HepG2 (cell line): ENCODE measurements at regions not wholly inside any gene's neighbourhood (a gene's known extent, or its start where the extent isn't known, plus 50 kb on each side); places are given as distances from the start of the nearest gene placed in this dataset.

Experiments
- ATAC-seq: fragments of 200-7000 bp; cut with Tn5 transposase; 3 replicates; pipeline ENCODE4 v1.9.1; 2020; ENCODE audit warnings: mild to moderate bottlenecking, moderate library complexity
- BruUV-seq: library from RNA; stranded (reverse); fragments of 400-500 nt; replicated peaks from 2 replicates; lab custom pipeline; 2021; lab: Mats Ljungman, UMichigan
- CTCF ChIA-PET: fragments of 300-600 bp; formaldehyde crosslinking; extraction: SDS; loops from one replicate; lab custom pipeline; 2021; ENCODE audit warnings: low total read pairs, inconsistent platforms, low intra/inter-chr PET ratio; lab: Yijun Ruan, JAX
- POLR2A ChIA-PET: fragments of 350-600 bp; sonication (Branson Sonifier 250); formaldehyde crosslinking; loops from one replicate; lab custom pipeline; 2020; ENCODE audit warnings: antibody characterized with exemption, inconsistent platforms; lab: Yijun Ruan, JAX
- DNase-seq: peaks from one replicate; pipeline ENCODE4 v3.0.0-alpha.2; 2015; ENCODE audit warnings: low spot score
- FAIRE-seq: peaks from 3 replicates; lab custom pipeline; 2011; peaks lifted over from hg19 to GRCh38; lab: Jason Lieb, UNC
- H2AFZ ChIP-seq: one replicate; pipeline ENCODE4 v1.6.1; 2011; ENCODE audit warnings: low read length, inconsistent platforms
- H3K27ac ChIP-seq: fragments of 300-600 bp; 3 replicates; pipeline ENCODE4 v1.8.0; 2011; ENCODE audit warnings: mixed run types, mild to moderate bottlenecking, mixed read lengths, low read length, inconsistent platforms; ENCODE audit not compliant: insufficient read depth; ENCODE audit errors: extremely low read length
- H3K27me3 ChIP-seq, 2 experiments: fragments of 200-600 bp in 1 of 2; 2 replicates in 1 of 2; 3 replicates in 1 of 2; pipeline versions ENCODE4 v1.6.0 to v1.8.0; 2011; ENCODE audit warnings: low read length in 2 of 2, mild to moderate bottlenecking in 2 of 2, moderate library complexity in 2 of 2, inconsistent platforms in 1 of 2; ENCODE audit not compliant: insufficient read depth in 2 of 2, control insufficient read depth in 1 of 2
- H3K36me3 ChIP-seq, 2 experiments: fragments of 200-600 bp in 1 of 2; replicated peaks in 1 of 2; 2 replicates in 1 of 2; 3 replicates in 1 of 2; pipeline versions ENCODE4 v1.5.1 to v1.8.0; 2011; ENCODE audit warnings: low read length in 2 of 2, inconsistent platforms in 1 of 2; ENCODE audit not compliant: insufficient read depth in 2 of 2, control insufficient read depth in 1 of 2
- H3K4me1 ChIP-seq: 2 replicates; pipeline ENCODE4 v1.5.1; 2012; ENCODE audit warnings: low read length, inconsistent platforms; ENCODE audit not compliant: insufficient read depth
- H3K4me2 ChIP-seq: 2 replicates; pipeline ENCODE4 v1.6.0; 2011; ENCODE audit warnings: low read depth, low read length, inconsistent platforms
- H3K4me3 ChIP-seq, 3 experiments: fragments of 200-600 bp in 1 of 3; sonication (generic), shearing (Covaris generic) in 1 of 3; replicated peaks in 1 of 3; 2 replicates each; pipeline ENCODE4 v1.5.1; 2011 to 2016; ENCODE audit warnings: low read length in 3 of 3, inconsistent platforms in 2 of 3, low read depth in 2 of 3, mild to moderate bottlenecking in 2 of 3, control low read depth in 1 of 3, mixed read lengths in 1 of 3; ENCODE audit not compliant: insufficient read depth in 1 of 3
- H3K79me2 ChIP-seq: one replicate; pipeline ENCODE4 v1.6.1; 2011; ENCODE audit warnings: low read length, inconsistent platforms; ENCODE audit not compliant: insufficient read depth
- H3K9ac ChIP-seq: 2 replicates; pipeline ENCODE4 v1.6.0; 2011; ENCODE audit warnings: mild to moderate bottlenecking, low read depth, low read length, inconsistent platforms; ENCODE audit not compliant: insufficient read depth
- H3K9me3 ChIP-seq: 2 replicates; pipeline ENCODE4 v1.5.1; 2012; ENCODE audit warnings: mild to moderate bottlenecking, low read length
- H4K20me1 ChIP-seq: 2 replicates; pipeline ENCODE4 v1.6.0; 2011; ENCODE audit warnings: inconsistent platforms, mild to moderate bottlenecking, low read length, moderate library complexity; ENCODE audit not compliant: insufficient read depth
- GTF2F1 ChIP-seq: fragments of 150-350 bp; IDR thresholded peaks from 2 replicates; pipeline ENCODE4 v1.6.1; 2014; ENCODE audit warnings: low read length
- IKZF5 ChIP-seq: IDR thresholded peaks from 2 replicates; pipeline ENCODE4 v1.6.1; 2018; ENCODE audit warnings: missing genetic modification reagents, mild to moderate bottlenecking, missing compliant biosample characterization
- IRF2 ChIP-seq: IDR thresholded peaks from 2 replicates; pipeline ENCODE4 v1.6.1; 2018; ENCODE audit warnings: missing genetic modification reagents, missing compliant biosample characterization
- JUND ChIP-seq: sonication (generic); formaldehyde crosslinking; IDR thresholded peaks from 2 replicates; pipeline ENCODE4 v1.8.0; 2022; ENCODE audit warnings: mild to moderate bottlenecking, missing genetic modification reagents
- MYPOP ChIP-seq: sonication (generic); formaldehyde crosslinking; IDR thresholded peaks from 2 replicates; pipeline ENCODE4 v1.8.1; 2023; ENCODE audit warnings: mild to moderate bottlenecking, moderate library complexity, missing genetic modification reagents
- NCOA1 ChIP-seq: sonication (generic); formaldehyde crosslinking; IDR thresholded peaks from 2 replicates; pipeline ENCODE4 v1.9.0; 2021; ENCODE audit warnings: missing genetic modification reagents
- NPAS2 ChIP-seq: sonication (generic); formaldehyde crosslinking; IDR thresholded peaks from 2 replicates; pipeline ENCODE4 v1.8.0; 2022; ENCODE audit warnings: mild to moderate bottlenecking, missing genetic modification reagents, borderline replicate concordance
- NR3C1 ChIP-seq: sonication (generic); formaldehyde crosslinking; IDR thresholded peaks from 2 replicates; pipeline ENCODE4 v1.4.0; 2020; ENCODE audit warnings: missing genetic modification reagents
- PHB2 ChIP-seq: fragments of 450-650 bp; IDR thresholded peaks from 2 replicates; pipeline ENCODE4 v1.6.1; 2018; ENCODE audit not compliant: partially characterized antibody
- TP53 ChIP-seq: sonication (generic); formaldehyde crosslinking; conservative IDR thresholded peaks from 2 replicates; pipeline ENCODE4 v1.4.0; 2020; ENCODE audit warnings: missing genetic modification reagents
- ZBTB2 ChIP-seq: sonication (generic); formaldehyde crosslinking; IDR thresholded peaks from 2 replicates; pipeline ENCODE4 v1.8.0; 2022; ENCODE audit warnings: low read depth, missing genetic modification reagents
- ZMAT3 ChIP-seq: sonication (generic); formaldehyde crosslinking; conservative IDR thresholded peaks from 2 replicates; pipeline ENCODE4 v1.7.0; 2021; ENCODE audit warnings: missing genetic modification reagents
- ZNF275 ChIP-seq: sonication (generic); formaldehyde crosslinking; IDR thresholded peaks from 2 replicates; pipeline ENCODE4 v1.8.0; 2022; ENCODE audit warnings: missing genetic modification reagents, mild to moderate bottlenecking, inconsistent platforms, borderline replicate concordance
- ZNF331 ChIP-seq: sonication (generic); formaldehyde crosslinking; IDR thresholded peaks from 2 replicates; pipeline ENCODE4 v1.4.0; 2020; ENCODE audit warnings: missing genetic modification reagents
- ZNF549 ChIP-seq: sonication (generic); formaldehyde crosslinking; IDR thresholded peaks from 2 replicates; pipeline ENCODE4 v1.5.0; 2020; ENCODE audit warnings: missing genetic modification reagents
- ZNF670 ChIP-seq: sonication (generic); formaldehyde crosslinking; IDR thresholded peaks from 2 replicates; pipeline ENCODE4 v1.8.0; 2022; ENCODE audit warnings: mild to moderate bottlenecking, missing genetic modification reagents, borderline replicate concordance
- WGBS: methylation state at CpG from one replicate; pipeline ENCODE4 v1.1.6; 2017; ENCODE audit warnings: low lambda C conversion rate; 5-methylcytosine and 5-hydroxymethylcytosine counted together
- in situ Hi-C: cut with HindIII; loops from 2 replicates; pipeline ENCODE4 v1.10.0; 2017; ENCODE audit warnings: low pct_unique_long_range_greater_than_20kb; ENCODE audit not compliant: extremely low pct_ligation_motif_present
- intact Hi-C: fragments of 100-400 bp; cut with micrococcal nuclease; formaldehyde crosslinking; loops from one replicate; pipeline ENCODE4 v1.10.0; 2022; ENCODE audit not compliant: unreplicated experiment

GRCh38 chr4:153119626-153120025 lies 84.6 kb upstream of the TRIM2 start:
- Histone ChIP-seq H3K4me2 (no peak overlapping the region), H2AFZ (no peak overlapping the region), H3K4me3 (no peak overlapping the region), H3K36me3 (no peaks in the 10 kb centered on the region), H3K79me2 (no peaks in the 10 kb centered on the region), H3K27me3 (no peaks in the 10 kb centered on the region; a peak in 2 of 5 replicates), H3K27ac (no peak overlapping the region), H3K9me3 (no peaks in the 10 kb centered on the region), H4K20me1 (no peaks in the 10 kb centered on the region), H3K9ac (no peak overlapping the region), H3K4me1 (peaks cover 24% of the 10 kb centered on the region; the same call in 1 of the 2 replicates)
- POLR2A ChIA-PET, result no interaction called here
- TF ChIP-seq ZNF331 (no peak), ZNF670 (CRISPR knock-in tag) (no peak), IKZF5 (CRISPR knock-in tag) (no peak), ZMAT3 (CRISPR knock-in tag) (no peak), JUND (no peak), GTF2F1 (no peak), PHB2 (no peak), MYPOP (CRISPR knock-in tag) (no peak), NR3C1 (no peak), TP53 (CRISPR knock-in tag) (no peak), ZNF549 (CRISPR knock-in tag) (no peak), ZNF275 (CRISPR knock-in tag) (no peak), ZBTB2 (CRISPR knock-in tag) (no peak), NCOA1 (CRISPR knock-in tag) (no peak), NPAS2 (CRISPR knock-in tag) (no peak), IRF2 (CRISPR knock-in tag) (no peak)
- DNase-seq (no peak), ATAC-seq (no peak), FAIRE-seq (no peak)
- CTCF ChIA-PET, result no interaction called here
- 86% methylated on average over 2 of the region's 2 CpGs for WGBS
- in situ Hi-C loops, result no loop called here
- BruUV-seq, result no TSS peak
- intact Hi-C loops, result loop anchor here (10.0 kb wide), 1 partner anchor 55 kb away; no protein-coding TSS in a partner anchor
